Tibial artery (tissue), 4 donors: ENCODE measurements at regions not wholly inside any gene's neighbourhood (a gene's known extent, or its start where the extent isn't known, plus 50 kb on each side); places are given as distances from the start of the nearest gene placed in this dataset.

ENCODE experiments used
- DNase-seq, 2 donors: peaks; one replicate each; pipeline ENCODE4 v3.0.0-alpha.2; 2019
- H3K27ac ChIP-seq, 2 donors: fragments of 200-600 bp; sonication (generic) in 1 of 2; 1 replicate in 1 of 2; 2 replicates in 1 of 2; pipeline ENCODE4 v1.5.1; 2018 to 2019; ENCODE audit warnings: mild to moderate bottlenecking in 1 of 2
- H3K27me3 ChIP-seq, 2 donors: fragments of 200-600 bp; sonication (generic) in 1 of 2; one replicate each; pipeline versions ENCODE4 v1.5.1 to v1.6.0; 2016 to 2019
- H3K36me3 ChIP-seq, 3 donors: fragments of 200-600 bp; sonication (generic) in 2 of 3; one replicate each; pipeline ENCODE4 v1.5.1; 2016 to 2019; ENCODE audit warnings: mild to moderate bottlenecking in 2 of 3
- H3K4me1 ChIP-seq, 4 donors: fragments of 200-600 bp; sonication (generic) in 2 of 4; 1 replicate in 3 of 4; 2 replicates in 1 of 4; pipeline ENCODE4 v1.5.1; 2016 to 2019
- H3K4me3 ChIP-seq, 2 donors: fragments of 200-600 bp; sonication (generic) in 1 of 2; 1 replicate in 1 of 2; 2 replicates in 1 of 2; pipeline ENCODE4 v1.5.1; 2018 to 2019; ENCODE audit warnings: mild to moderate bottlenecking in 2 of 2
- H3K9me3 ChIP-seq, 3 donors: fragments of 200-600 bp; sonication (generic) in 1 of 3; one replicate each; pipeline ENCODE4 v1.5.1; 2016 to 2019
- intact Hi-C: fragments of 100-400 bp; cut with DNase I; formaldehyde crosslinking; loops from one replicate; pipeline ENCODE4 v1.15.0; 2023; ENCODE audit warnings: low total_unique reads
- TF ChIP-seq, protein P1 (sequence below), 2 experiments: fragments of 200-600 bp in 1 of 2; fragments of 450-650 bp in 1 of 2; IDR thresholded peaks; one replicate each; pipeline ENCODE4 v1.5.1; 2017 to 2019; ENCODE audit warnings: antibody characterized with exemption in 2 of 2, mild to moderate bottlenecking in 1 of 2, moderate library complexity in 1 of 2

DNA sequence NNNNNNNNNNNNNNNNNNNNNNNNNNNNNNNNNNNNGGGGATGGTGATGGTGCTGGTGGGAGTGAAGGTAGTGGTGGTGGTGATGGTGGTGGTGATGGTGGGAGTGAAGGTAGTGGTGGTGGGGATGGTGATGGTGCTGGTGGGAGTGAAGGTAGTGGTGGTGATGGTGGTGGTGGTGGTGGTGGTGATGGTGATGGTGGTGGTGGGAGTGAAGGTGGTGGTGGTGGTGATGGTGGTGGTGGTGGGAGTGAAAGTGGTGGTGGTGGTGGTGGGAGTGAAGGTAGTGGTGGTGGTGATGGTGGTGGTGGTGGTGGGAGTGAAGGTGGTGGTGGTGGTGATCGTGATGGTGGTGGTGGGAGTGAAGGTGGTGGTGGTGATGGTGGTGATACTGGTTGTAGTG lies 93.6 kb downstream of the CRYAA start:
- H3K4me3 ChIP-seq, result no peak overlapping the region
- no peaks in the 10 kb centered on the region for H3K36me3 ChIP-seq
- TF ChIP-seq, protein P1, sequence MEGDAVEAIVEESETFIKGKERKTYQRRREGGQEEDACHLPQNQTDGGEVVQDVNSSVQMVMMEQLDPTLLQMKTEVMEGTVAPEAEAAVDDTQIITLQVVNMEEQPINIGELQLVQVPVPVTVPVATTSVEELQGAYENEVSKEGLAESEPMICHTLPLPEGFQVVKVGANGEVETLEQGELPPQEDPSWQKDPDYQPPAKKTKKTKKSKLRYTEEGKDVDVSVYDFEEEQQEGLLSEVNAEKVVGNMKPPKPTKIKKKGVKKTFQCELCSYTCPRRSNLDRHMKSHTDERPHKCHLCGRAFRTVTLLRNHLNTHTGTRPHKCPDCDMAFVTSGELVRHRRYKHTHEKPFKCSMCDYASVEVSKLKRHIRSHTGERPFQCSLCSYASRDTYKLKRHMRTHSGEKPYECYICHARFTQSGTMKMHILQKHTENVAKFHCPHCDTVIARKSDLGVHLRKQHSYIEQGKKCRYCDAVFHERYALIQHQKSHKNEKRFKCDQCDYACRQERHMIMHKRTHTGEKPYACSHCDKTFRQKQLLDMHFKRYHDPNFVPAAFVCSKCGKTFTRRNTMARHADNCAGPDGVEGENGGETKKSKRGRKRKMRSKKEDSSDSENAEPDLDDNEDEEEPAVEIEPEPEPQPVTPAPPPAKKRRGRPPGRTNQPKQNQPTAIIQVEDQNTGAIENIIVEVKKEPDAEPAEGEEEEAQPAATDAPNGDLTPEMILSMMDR (IDR thresholded peaks at IDR 0.05), result no peak
- no peaks in the 10 kb centered on the region for H3K27me3 ChIP-seq
- H3K9me3 ChIP-seq, result no peaks in the 10 kb centered on the region
- intact Hi-C loops, result no loop called here
- H3K27ac ChIP-seq, result no peak overlapping the region
- DNase-seq, result peak in 1 of 2 donors; percentile 62
- H3K4me1 ChIP-seq, result no peaks in the 10 kb centered on the region
